Fibroblast of lung (primary cell): ENCODE measurements at regions not wholly inside any gene's neighbourhood (a gene's known extent, or its start where the extent isn't known, plus 50 kb on each side); places are given as distances from the start of the nearest gene placed in this dataset.

ENCODE experiments used
- DNase-seq, 2 donors: peaks; one replicate each; pipeline versions ENCODE4 v3.0.0 to v3.0.0-alpha.2; 2010; ENCODE audit warnings: low read depth in 2 of 2
- H2AFZ ChIP-seq: 2 replicates; pipeline ENCODE4 v1.5.1; 2012; ENCODE audit warnings: low read length, control low read depth, inconsistent platforms
- H3K27ac ChIP-seq: 2 replicates; pipeline ENCODE4 v1.5.1; 2011; ENCODE audit warnings: low read length, control low read depth; ENCODE audit not compliant: insufficient read depth
- H3K27me3 ChIP-seq: 2 replicates; pipeline ENCODE4 v1.5.1; 2011; ENCODE audit warnings: mild to moderate bottlenecking, low read length; ENCODE audit not compliant: control insufficient read depth, insufficient read depth
- H3K36me3 ChIP-seq: 2 replicates; pipeline ENCODE4 v1.5.1; 2011; ENCODE audit warnings: low read length; ENCODE audit not compliant: control insufficient read depth, insufficient read depth
- H3K4me1 ChIP-seq: 2 replicates; pipeline ENCODE4 v1.5.1; 2011; ENCODE audit warnings: low read length; ENCODE audit not compliant: control insufficient read depth, insufficient read depth; ENCODE audit errors: extremely low read depth
- H3K4me2 ChIP-seq: 2 replicates; pipeline ENCODE4 v1.5.1; 2011; ENCODE audit warnings: low read length, control low read depth; ENCODE audit not compliant: insufficient read depth; ENCODE audit errors: extremely low read depth
- H3K4me3 ChIP-seq, 4 experiments: fragments of 200-600 bp in 1 of 4; sonication (generic) in 1 of 4; replicated peaks in 1 of 4; 2 replicates each; pipeline ENCODE4 v1.5.1; 2011 to 2016; ENCODE audit warnings: low read length in 4 of 4, low read depth in 3 of 4, mild to moderate bottlenecking in 3 of 4, control low read depth in 2 of 4, inconsistent platforms in 1 of 4, mixed read lengths in 1 of 4; ENCODE audit not compliant: insufficient read depth in 1 of 4; ENCODE audit errors: control extremely low read depth in 1 of 4
- H3K79me2 ChIP-seq: 2 replicates; pipeline ENCODE4 v1.5.1; 2012; ENCODE audit warnings: mild to moderate bottlenecking, low read length, inconsistent platforms; ENCODE audit not compliant: control insufficient read depth, insufficient read depth
- H3K9ac ChIP-seq: 2 replicates; pipeline ENCODE4 v1.5.1; 2011; ENCODE audit warnings: mild to moderate bottlenecking, low read length, control low read depth; ENCODE audit not compliant: insufficient read depth
- H3K9me3 ChIP-seq: 2 replicates; pipeline ENCODE4 v1.5.1; 2012; ENCODE audit warnings: low read depth, low read length; ENCODE audit not compliant: control insufficient read depth, insufficient read depth
- H4K20me1 ChIP-seq: 2 replicates; pipeline ENCODE4 v1.5.1; 2011; ENCODE audit warnings: low read length; ENCODE audit not compliant: control insufficient read depth, insufficient read depth; ENCODE audit errors: extremely low read depth
- EZH2 ChIP-seq: IDR thresholded peaks from 2 replicates; pipeline ENCODE4 v1.5.1; 2012; ENCODE audit warnings: low read length, control low read depth, mild to moderate bottlenecking; ENCODE audit errors: missing control alignments
- TF ChIP-seq, protein P1 (sequence below), 2 donors: IDR thresholded peaks in 1 of 2; conservative IDR thresholded peaks in 1 of 2; 1 replicate in 1 of 2; 2 replicates in 1 of 2; pipeline ENCODE4 v1.5.1; 2011 to 2012; ENCODE audit warnings: low read length in 2 of 2, control low read depth in 1 of 2, inconsistent platforms in 1 of 2, low read depth in 1 of 2, mild to moderate bottlenecking in 1 of 2

GRCh38 chr1:94730450-94730849 is 89.7 kb upstream of the SLC44A3 start:
- H2AFZ ChIP-seq: no peak overlapping the region
- no peak overlapping the region for H3K4me3 ChIP-seq
- peaks cover 27% of the 10 kb centered on the region for H3K4me1 ChIP-seq
- TF ChIP-seq, protein P1, sequence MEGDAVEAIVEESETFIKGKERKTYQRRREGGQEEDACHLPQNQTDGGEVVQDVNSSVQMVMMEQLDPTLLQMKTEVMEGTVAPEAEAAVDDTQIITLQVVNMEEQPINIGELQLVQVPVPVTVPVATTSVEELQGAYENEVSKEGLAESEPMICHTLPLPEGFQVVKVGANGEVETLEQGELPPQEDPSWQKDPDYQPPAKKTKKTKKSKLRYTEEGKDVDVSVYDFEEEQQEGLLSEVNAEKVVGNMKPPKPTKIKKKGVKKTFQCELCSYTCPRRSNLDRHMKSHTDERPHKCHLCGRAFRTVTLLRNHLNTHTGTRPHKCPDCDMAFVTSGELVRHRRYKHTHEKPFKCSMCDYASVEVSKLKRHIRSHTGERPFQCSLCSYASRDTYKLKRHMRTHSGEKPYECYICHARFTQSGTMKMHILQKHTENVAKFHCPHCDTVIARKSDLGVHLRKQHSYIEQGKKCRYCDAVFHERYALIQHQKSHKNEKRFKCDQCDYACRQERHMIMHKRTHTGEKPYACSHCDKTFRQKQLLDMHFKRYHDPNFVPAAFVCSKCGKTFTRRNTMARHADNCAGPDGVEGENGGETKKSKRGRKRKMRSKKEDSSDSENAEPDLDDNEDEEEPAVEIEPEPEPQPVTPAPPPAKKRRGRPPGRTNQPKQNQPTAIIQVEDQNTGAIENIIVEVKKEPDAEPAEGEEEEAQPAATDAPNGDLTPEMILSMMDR (conservative IDR thresholded peaks at IDR 0.05 in 1 of 2, IDR thresholded peaks at IDR 0.05 in 1 of 2; ENCODE audit: low read depth in 1 of 2, low read length in 2 of 2): no peak
- TF ChIP-seq EZH2: no peak
- no peak overlapping the region for H3K9ac ChIP-seq
- no peak overlapping the region for H3K27ac ChIP-seq
- H3K9me3 ChIP-seq: no peaks in the 10 kb centered on the region
- DNase-seq: no peak
- H3K36me3 ChIP-seq: no peaks in the 10 kb centered on the region
- H3K4me2 ChIP-seq: no peak overlapping the region
- no peaks in the 10 kb centered on the region for H3K79me2 ChIP-seq
- no peaks in the 10 kb centered on the region for H3K27me3 ChIP-seq
- H4K20me1 ChIP-seq: no peaks in the 10 kb centered on the region

DNA sequence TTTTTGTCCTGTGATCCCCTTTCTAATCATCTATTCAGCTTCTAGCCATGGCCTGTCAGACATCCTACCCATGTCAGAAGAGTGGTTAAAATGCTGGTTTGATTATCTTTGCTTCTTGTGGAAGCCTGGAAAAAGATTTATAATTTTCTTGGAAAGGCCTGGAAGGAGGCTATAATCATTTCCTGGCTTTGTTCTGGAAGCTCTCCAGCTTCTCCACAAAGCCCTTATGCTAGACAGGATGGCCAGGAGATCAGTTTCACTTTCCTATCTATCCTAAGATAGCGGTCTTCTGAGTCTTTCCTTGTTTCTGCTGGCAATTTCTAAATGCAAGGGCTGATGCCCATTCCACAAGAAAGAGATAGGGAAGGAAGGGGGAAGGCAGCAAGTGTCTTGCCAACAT is 90.9 kb upstream of the SLC44A3 start:
- no peaks in the 10 kb centered on the region for H3K79me2 ChIP-seq
- H3K9me3 ChIP-seq: no peaks in the 10 kb centered on the region
- no peaks in the 10 kb centered on the region for H3K27me3 ChIP-seq
- peak; percentile 89 to 91 for DNase-seq
- no peak overlapping the region for H2AFZ ChIP-seq
- peaks cover 19% of the 10 kb centered on the region for H3K4me1 ChIP-seq
- H3K4me3 ChIP-seq: no peak overlapping the region
- no peaks in the 10 kb centered on the region for H3K36me3 ChIP-seq
- H3K4me2 ChIP-seq: no peak overlapping the region
- no peak overlapping the region for H3K9ac ChIP-seq
- TF ChIP-seq, protein P1 (conservative IDR thresholded peaks at IDR 0.05 in 1 of 2, IDR thresholded peaks at IDR 0.05 in 1 of 2; ENCODE audit: low read depth in 1 of 2, low read length in 2 of 2): no peak
- no peak for TF ChIP-seq EZH2
- H3K27ac ChIP-seq: peak overlapping the region; percentile 62
- no peaks in the 10 kb centered on the region for H4K20me1 ChIP-seq

- Histone ChIP-seq H4K20me1 (no peaks in the 10 kb centered on the region), H3K79me2 (no peaks in the 10 kb centered on the region), H3K4me2 (peak overlapping the region; percentile 59), H3K27me3 (no peaks in the 10 kb centered on the region), H3K4me1 (peaks cover 19% of the 10 kb centered on the region), H3K4me3 (no peak overlapping the region), H2AFZ (no peak overlapping the region), H3K27ac (peak overlapping the region; percentile 35), H3K9me3 (no peaks in the 10 kb centered on the region), H3K36me3 (no peaks in the 10 kb centered on the region), H3K9ac (no peak overlapping the region)
- peak; percentile 94 to 97 for DNase-seq
- TF ChIP-seq, protein P1 (conservative IDR thresholded peaks at IDR 0.05 in 1 of 2, IDR thresholded peaks at IDR 0.05 in 1 of 2; ENCODE audit: low read depth in 1 of 2, low read length in 2 of 2): no peak
- TF ChIP-seq EZH2: no peak
Measured at GRCh38 chr1:94727846-94728715, 92.1 kb upstream of the SLC44A3 start.
